WI38 (cell line): ENCODE measurements at regions not wholly inside any gene's neighbourhood (a gene's known extent, or its start where the extent isn't known, plus 50 kb on each side); places are given as distances from the start of the nearest gene placed in this dataset.

ENCODE experiments used
- H3K4me3 ChIP-seq: 2 replicates; pipeline ENCODE4 v1.5.1; 2011; ENCODE audit warnings: low read depth, mild to moderate bottlenecking, control low read depth, low read length
- TF ChIP-seq, protein P1 (sequence below): IDR thresholded peaks from 2 replicates; pipeline ENCODE4 v1.5.1; 2012; ENCODE audit warnings: low read depth, mild to moderate bottlenecking, control low read depth, low read length

DNA sequence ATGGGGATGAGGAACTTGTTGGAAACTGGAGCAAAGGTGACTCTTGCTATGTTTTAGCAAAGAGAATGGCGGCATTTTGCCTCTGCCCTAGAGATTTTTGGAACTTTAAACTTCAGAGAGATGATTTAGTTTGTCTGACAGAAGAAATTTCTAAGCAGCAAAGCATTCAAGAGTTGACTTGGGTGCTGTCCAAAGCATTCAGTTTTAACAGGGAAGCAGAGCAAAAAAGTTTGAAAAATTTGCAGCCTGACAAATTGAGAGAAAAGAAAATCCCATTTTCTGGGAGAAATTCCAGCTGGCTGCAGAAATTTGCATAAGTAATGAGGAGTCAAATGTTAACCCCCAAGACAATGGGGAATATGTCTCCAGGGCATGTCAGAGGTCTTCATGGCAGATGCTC, 682.3 kb upstream of the ST8SIA4 start:
- TF ChIP-seq, protein P1, sequence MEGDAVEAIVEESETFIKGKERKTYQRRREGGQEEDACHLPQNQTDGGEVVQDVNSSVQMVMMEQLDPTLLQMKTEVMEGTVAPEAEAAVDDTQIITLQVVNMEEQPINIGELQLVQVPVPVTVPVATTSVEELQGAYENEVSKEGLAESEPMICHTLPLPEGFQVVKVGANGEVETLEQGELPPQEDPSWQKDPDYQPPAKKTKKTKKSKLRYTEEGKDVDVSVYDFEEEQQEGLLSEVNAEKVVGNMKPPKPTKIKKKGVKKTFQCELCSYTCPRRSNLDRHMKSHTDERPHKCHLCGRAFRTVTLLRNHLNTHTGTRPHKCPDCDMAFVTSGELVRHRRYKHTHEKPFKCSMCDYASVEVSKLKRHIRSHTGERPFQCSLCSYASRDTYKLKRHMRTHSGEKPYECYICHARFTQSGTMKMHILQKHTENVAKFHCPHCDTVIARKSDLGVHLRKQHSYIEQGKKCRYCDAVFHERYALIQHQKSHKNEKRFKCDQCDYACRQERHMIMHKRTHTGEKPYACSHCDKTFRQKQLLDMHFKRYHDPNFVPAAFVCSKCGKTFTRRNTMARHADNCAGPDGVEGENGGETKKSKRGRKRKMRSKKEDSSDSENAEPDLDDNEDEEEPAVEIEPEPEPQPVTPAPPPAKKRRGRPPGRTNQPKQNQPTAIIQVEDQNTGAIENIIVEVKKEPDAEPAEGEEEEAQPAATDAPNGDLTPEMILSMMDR = no peak
- H3K4me3 ChIP-seq = no peak overlapping the region

DNA sequence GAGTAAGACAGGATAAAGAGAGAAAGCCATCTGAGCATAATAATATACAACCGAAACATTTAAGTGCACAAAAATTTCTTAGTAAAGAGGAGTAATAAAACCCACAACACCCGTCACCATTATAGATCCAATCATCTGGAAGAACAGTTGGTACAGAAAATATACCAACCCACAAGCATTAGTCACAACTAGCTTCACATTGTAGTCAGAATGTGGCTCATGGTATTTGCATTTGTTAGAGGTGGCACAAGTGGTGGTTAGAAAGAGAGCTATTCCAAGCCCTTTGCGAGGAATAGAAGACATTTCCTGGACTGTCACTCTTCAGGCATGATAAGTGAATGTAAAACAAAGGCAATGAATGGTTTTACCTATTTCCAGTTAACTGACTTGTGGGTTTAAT, 677.5 kb upstream of the ST8SIA4 start:
- no peak overlapping the region for H3K4me3 ChIP-seq
- TF ChIP-seq, protein P1 = no peak

DNA sequence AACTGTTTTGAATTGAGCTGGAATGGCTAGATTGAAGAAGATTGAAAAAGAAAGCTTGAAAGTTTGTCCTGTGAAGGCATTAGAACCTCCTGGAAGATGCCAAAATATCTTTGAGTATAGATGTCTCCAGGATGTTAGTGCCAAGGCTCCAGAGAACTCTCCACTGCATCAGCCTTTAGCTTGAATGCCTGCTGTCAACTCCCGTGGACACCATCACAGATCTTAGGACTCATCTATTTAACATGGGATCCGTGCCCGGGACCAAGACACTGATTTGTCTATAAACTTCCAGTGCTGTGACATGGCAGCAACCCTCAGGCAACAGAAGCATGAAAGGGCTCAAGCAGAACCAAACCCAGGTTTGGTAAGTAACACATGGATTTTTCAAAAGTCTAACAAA, 670.9 kb upstream of the ST8SIA4 start:
- H3K4me3 ChIP-seq = no peak overlapping the region
- TF ChIP-seq, protein P1 = no peak

DNA sequence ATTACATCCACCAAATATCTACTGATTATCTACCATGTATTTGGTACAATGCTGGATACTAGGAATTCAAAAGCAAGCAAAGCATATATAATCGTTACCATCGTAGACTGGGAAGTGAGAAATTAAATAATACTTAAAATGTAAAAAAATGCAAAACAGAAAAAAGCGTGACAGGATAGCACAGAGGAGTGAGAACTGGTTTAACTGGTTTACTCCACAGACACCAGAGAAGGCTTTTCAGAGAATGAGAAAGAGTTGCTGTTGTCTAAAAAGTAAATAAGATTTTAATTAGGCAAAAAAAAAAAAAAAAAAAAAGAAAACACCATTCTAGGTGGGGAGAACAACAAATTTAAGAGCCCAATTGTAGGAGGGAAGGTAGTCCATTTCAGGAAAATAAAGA, 657.9 kb upstream of the ST8SIA4 start:
- TF ChIP-seq, protein P1 = no peak
- no peak overlapping the region for H3K4me3 ChIP-seq

DNA sequence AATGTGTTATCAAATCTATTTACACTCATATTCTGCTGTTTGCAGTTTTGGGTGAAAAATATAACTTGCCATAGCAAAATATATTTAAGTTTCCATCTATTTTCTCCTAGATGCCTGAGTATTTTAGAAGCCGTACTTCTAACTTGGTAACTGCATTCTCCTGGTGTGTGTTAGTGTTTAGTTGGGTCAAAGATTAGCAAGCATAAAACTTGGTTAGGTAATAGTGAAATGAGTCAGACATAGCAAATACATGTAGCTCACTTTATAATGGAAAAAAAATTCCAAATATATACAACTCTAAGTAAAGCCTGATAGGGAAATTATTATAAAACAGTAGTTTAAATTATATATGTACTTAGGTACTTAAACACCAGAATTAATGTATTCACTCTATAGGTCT, 640.7 kb upstream of the ST8SIA4 start:
- TF ChIP-seq, protein P1 = no peak
- no peak overlapping the region for H3K4me3 ChIP-seq

DNA sequence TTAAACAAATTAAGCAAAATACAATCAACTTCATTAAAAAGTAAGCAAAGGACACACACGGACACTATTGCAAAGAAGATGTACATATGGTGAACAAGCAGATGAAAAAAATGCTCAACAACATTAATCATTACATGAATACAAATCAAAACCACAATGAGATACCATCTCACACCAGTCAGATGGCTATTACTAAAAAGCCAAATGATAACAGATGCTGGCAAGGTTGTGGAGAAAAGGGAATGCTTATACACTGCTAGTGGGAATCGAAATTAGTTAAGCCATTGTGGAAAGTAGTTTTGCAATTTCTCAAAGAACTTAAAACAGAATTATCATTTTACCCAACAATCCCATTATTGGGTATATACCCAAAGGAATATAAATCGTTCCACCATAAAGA, 636.2 kb upstream of the ST8SIA4 start:
- TF ChIP-seq, protein P1 = no peak
- no peak overlapping the region for H3K4me3 ChIP-seq

DNA sequence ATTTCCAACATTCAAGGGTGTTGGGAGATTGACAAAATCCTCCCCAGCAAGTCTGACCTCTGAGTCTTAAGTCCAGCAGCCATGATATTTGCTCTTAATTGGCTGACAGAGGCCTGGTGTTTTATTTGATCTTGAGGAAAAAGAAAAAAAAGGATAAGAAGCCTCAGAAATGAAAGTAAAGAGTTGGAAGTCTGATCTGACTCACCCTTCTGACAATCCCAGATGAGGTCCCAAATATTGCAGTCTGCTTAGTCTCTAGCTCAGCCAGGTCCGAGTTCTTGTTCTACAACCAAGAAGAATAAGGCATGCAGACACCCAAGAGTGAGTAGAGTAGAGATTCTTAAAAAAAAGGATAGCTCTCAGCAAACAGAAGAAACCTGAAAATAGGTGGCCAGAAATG, 632.5 kb upstream of the ST8SIA4 start:
- TF ChIP-seq, protein P1 = no peak
- no peak overlapping the region for H3K4me3 ChIP-seq
